HG03565 (cell line): ENCODE measurements at regions not wholly inside any gene's neighbourhood (a gene's known extent, or its start where the extent isn't known, plus 50 kb on each side); places are given as distances from the start of the nearest gene placed in this dataset.
"Not testable (repeated sequence)": the region's sequence is repeated elsewhere in the genome, so short reads cannot be mapped to it uniquely, and the experiment has no call there.

Experiments used
- ATAC-seq: cut with Tn5 transposase; IDR thresholded peaks from one replicate; pipeline ENCODE4 v1.9.1; 2021; ENCODE audit warnings: mild to moderate bottlenecking, moderate library complexity; ENCODE audit not compliant: unreplicated experiment

DNA sequence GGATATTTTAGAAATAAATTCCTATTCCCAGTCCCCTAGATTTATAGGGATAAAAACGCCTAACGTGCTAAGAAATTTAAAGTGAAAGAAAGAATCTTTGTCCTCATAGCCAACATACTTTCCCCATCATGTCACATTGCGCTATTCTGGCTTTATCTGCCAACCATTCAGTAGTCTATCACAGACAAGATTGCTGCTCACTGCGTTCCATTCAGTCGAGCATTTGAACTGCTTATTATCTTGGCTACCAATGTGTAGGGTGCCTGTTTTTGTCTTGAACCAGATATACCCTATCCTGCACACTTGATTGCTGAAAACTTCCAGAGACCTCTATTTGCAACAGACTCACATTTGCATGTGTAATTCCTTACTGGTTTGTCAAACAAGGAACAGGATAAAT is 751.5 kb downstream of the EPHA7 start:
- no peak for ATAC-seq

DNA sequence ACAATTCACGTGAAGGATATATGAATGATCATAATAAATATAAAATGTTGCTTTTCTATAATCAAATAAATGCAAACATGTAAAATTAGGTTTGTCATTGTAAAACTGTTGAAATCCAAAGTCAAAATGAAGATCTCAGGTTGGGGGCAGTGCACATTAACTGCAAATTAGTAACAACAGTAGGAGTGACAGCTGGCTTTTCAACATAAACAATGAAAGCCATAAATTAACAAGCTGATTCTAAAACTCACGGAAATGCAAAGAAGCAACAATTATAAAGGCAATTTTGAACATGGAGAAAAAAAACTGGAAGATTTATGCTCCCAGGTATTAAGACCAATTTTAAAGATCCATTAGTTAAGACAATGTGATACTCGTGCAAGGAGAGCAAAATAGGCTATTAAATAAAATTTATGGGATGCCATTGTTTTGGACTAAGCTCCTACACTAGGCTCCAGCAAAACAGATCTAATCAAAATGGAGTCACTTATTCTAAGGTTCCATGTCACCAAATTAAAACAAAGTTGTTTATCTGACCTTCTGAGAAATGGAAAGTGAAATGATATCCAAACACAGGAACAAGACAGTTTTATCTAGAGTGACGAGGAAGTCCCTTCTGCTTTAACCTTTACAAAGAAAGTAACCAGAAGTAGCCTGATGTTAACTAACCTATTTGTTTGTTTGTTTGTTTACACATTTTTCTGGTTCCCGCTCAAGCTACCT is 770.8 kb downstream of the EPHA7 start:
- ATAC-seq, result no peak

DNA sequence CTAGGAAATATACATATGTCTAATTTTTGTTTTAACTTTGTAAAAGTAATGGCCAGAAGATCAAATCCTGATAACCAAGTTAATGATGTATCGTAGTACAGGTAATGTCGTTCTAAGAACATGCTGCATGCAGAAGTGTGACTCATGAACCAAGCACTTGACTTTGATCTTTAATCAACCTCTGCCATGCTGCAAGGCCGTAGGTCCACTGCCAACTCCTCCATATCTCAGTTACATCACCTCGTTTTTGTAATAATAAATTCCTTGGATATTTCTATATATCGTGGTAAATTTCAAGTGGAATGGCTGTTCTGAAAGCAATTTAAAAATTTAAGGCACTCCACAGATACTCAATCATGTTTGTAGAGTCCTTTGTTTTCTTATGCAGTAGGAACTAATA is 771.7 kb downstream of the EPHA7 start:
- ATAC-seq, result no peak

DNA sequence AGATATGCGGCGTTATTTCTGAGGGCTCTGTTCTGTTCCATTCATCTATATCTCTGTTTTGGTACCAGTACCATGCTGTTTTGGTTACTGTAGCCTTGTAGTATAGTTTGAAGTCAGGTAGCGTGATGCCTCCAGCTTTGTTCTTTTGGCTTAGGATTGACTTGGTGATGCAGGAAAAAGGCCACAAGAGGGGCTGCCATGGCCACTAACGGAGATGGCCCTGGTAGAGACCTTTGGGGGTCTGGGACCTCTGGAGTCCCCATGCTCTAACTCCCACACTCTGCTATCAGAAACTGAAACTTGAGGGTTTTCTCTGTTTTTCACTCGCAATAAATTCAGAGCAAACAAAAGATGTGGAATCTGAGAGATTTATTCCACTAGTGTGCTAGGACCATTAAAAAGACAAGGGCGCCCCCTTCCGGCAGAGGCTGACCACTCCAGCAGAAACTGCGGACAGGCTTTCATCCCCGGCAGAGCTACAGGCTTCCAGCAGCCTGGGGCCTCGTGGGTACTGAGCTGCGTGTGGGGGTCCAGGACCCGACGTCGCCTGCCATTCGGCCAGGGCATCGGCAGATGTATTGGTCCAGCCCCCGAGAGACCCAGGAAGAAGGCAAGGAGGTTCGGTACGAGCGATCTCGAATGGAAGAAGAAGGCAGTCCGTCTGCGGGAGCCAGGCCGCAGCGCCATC is 775.1 kb downstream of the EPHA7 start:
- not testable (repeated sequence) for ATAC-seq

DNA sequence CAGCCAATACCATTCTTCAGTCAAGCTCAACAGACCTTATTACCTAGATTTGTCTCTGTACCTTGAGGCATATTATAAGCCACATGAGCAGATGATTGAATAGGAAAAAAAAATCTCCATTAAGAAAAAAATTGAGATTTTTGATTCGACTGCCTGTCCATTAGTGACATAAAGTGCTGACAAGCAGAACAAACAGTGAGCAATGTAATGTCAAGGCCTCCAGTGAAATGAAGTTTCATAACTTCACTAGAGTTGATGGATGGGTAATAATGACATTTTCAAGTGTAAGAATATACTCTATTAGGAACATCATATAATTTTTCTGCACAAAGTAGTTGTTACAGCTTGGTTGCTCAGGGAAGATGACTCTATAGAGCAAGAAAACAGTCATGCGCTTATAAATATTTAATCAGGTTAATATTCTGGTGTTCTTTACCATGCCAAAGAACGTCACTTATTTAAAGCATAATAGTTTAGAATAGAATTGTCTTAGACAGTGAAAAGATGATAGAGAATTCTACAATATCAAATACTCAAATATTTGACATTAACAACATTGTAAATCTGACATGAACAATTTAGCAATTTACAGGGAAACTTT is 783.7 kb downstream of the EPHA7 start:
- no peak for ATAC-seq

DNA sequence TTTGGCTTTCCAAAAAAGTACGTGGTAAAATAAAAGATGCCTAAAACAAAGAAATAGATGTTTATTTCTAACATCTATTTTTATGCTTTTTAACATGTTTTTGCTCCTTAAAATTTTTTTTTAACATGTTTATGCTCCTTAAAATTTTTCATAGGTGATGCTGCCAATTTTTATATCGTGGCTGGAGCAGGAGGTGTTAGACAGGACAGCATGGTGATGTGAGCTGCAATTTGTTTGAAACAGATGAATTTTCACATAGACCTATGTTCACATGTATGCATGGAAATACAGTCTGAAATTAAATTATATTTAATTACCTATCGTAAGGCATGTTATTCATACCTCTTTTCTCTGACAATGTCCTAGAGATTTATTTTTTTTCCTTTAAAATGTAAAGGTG is 784.8 kb downstream of the EPHA7 start:
- ATAC-seq, result no peak

DNA sequence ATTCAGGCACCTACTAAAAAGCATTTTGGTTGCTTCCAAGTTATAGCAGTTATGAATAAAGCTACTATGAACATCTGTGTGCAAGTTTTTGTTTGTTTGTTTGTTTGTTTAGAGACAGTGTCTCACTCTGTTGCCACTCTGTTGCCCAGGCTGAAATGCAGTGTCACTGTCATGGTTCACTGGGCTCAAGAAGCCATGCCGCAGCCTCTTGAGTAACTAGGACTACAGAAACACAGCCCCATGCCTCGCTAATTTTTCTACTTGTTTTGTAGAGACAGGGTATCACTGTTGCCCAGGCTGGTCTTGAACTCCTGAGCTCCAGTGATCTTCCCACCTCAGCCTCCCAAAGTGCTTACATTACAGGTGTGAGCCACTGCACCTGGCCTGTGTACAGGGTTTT is 795.9 kb downstream of the EPHA7 start:
- no peak for ATAC-seq

DNA sequence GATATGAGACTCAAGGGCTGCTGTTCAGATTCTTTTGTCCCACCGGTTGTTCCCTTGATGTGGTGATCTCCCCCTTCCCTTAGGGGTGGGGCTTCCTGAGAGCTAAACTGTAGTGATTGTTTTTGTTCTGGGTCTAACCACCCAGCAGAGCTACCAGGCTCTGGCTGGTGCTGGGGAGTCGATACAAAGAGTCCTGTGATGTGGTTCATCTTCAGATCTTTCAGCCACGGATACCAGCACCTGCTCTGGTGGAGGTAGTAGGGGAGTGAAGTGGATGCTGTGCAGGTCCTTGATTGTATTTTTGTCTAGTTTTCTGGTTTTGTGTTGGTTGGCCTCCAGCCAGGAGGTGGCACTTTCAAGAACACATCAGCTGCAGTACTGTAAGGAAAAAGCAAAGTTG is 801.6 kb downstream of the EPHA7 start:
- ATAC-seq, result no peak

DNA sequence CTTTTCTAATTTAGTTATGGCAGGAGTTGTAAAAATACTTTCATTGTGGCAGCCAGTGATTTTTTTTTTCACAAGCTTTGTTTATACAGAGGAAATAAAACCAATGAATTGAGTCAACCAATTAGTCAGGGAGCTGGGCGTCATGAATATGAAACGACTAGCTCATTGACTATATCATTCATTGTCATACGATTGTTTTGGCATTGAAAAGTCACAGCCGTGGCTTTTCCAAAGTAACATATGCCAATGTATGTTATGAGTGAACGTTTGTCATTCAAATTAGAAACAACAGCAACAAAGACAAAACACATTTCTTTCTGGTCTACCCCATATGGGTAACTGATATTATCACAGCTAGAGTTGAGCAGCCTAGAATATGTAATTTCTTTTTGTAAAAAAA is 810.6 kb downstream of the EPHA7 start:
- no peak for ATAC-seq

DNA sequence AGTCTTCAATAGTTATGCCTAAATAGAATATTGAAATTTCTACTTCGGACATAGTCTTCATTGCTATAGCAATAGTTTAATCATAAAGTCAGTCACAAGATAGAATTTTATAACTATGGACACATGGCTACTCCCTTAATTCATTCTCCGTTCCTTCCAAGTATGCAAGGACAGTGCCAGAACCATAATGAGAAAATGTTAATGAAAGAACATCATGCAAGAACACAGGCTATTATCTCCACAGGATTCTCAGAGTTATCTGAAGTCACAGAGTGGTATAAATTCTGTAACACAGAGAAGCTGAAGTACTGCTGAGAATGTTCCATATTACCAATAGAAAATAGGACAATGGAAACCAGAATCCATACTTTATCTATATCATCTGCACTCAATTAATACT is 826.2 kb downstream of the EPHA7 start:
- ATAC-seq, result no peak

DNA sequence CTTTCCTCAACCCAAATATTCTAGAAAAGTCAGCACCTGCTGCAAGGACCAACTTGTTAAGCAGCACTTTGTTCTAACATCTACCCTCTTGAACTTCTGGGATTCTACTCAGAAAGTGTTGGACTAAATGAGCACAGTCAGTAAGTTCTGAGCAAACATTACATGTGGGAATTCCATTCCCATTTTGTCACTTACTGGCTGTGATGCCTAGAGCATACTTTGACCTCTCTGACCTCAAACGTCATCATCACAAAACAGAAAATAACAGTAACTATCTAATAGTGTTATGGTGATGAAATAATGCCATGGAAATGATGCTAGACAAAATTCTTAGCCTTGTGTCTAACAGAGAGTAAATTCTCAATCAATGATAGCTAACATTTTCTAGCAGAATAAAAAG is 829.4 kb downstream of the EPHA7 start:
- no peak for ATAC-seq

DNA sequence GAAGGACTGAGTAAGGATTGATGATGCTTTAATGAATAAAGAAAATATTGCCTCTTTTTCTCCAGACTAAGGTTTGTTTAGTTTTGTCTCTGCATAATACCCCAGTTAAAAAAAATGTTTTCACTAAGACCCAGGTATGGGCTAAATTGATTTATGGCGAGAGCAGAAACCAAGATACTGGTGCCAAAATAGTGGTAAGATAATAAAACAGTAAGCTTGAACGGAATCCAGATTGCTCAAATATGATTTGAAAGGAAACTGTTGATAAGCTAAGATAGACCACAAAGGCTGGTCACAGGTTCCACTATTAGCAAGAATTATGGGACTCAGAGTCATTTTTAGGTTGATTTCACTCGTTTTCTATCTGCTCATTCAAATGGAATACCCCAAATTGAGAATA is 831.2 kb downstream of the EPHA7 start:
- no peak for ATAC-seq

DNA sequence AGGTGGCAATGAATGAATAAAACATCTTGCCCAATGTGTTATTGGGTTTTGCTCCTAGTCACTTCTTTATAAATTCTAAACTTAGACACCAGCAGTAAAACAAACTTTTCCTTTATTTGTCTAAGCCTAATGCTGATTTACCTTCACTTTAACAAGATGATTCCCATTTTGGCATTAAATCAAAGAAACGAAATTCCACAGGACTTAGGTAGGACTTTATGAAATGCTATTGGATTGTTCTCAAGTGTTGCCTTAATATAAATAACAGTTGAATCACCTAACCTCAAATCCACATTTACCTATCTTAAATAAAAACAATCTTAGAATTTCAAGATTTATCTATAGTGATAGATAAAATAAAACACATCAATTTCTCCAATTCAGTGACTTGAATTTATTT is 831.8 kb downstream of the EPHA7 start:
- ATAC-seq, result no peak

DNA sequence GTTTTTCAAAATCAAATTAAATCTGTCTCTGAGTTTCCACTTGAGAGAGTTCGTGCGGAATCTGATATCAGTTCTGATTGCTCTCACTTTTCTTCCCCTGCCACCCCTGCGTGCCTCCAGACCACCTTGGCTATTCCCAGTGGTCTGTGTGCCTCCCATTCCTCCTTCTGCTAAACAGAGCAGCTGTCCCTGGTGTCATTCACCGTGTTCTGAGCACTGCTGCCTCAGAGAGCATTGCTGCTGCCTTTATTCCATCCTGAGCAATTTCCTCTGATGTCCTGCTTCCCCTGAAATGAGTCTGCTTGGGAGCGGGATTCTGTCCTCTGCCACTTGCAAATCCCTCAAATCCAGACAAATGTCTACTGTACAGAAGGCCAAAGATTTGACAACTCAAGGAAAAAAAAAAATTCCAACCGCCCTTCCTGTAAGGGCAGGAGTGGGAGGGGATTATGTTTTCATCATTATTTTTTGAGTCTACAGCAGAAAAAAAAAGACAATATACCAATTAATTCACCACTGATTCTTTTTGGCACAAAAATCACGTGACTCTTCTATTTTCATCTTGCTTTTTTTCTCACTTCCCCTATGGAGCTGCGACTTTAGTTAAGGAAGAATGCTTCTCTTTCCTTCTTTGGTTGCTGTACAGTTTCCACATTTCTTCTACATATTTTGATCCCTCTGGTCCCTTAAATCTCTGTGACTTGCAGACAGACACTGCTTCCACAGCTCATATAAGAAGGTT is 833.0 kb downstream of the EPHA7 start:
- ATAC-seq, result no peak

DNA sequence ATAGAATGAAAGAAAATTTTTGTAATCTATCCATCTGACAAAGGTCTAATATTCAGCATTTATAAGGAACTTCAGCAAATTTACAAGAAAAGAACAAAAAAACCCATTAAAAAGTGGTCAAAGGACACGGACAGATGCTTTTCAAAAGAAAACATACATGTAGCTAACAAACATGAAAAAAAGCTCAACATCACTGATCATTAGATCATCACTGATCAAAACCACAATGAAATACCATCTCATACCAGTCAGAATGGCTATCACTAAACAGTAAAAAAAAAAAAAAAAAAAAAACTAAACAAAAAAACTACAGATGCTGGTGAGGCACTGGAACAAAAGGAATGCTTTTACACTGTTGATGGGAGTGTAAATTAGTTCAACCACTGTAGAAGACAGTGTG is 837.1 kb downstream of the EPHA7 start:
- no peak for ATAC-seq

DNA sequence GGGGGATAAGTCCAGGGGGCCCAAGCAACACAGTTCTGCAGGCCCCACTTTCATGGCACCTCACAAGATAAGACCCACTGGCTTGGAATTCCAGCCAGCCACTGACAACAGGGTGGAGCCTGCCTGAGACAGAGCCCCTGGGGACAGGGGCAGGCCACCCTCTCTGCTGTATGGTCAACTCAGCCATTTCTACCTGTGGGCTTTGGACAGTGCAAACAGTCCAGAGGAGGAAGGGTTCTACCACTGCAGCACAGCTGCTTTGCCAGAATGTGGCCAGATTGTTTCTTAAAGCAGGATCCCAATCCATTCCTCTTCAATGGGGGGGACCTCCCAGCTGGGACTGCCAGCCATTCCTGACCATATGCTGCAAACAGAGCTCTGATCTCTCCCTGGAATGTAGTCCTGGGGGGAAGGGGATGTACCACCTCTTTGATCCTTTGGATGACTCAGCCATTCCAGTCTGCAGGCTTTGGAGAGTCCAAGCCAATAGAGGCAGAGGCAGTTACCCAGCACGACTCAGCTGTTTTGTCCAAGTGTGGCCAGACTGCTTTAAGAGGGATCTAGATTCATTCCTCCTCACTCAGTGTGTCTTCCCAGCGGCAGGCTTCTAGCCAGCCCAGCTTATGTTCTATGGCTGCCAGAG is 842.2 kb downstream of the EPHA7 start:
- no peak for ATAC-seq

DNA sequence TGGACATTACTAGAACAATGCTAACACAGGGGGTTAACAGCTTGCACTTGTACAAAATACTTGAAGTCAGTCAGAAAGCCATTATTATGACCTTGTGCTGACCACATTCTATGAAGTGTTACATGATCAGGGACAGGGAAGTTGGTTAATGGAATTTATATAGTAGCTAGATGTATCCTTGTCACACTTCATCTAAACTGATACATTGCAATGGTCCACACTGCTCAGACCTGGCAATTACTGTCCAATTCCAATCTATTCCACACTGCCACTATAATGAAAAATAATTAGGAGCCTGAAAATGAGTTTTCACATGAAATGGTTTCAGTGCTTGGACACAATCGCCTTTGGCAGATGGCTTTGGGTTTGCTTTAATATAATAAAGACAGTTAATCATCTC is 850.8 kb downstream of the EPHA7 start:
- ATAC-seq, result no peak

DNA sequence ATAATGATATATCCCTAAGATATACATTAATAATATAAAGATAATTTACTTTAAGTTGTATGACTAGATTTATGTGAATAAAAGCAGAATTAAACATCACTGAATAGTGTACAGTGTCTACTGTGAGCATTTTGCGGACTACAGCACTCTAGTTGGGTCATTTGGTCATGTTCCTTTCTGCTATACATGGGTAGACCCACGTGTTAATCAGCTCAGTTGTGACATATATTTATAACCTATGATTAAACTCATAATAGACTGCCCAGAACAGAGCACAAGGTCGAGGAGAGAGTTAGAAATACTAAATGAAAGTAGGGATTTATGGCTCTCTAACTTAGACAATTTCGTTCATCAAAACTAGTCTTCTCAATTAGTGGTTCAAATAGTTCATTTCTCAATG is 852.7 kb downstream of the EPHA7 start:
- no peak for ATAC-seq

DNA sequence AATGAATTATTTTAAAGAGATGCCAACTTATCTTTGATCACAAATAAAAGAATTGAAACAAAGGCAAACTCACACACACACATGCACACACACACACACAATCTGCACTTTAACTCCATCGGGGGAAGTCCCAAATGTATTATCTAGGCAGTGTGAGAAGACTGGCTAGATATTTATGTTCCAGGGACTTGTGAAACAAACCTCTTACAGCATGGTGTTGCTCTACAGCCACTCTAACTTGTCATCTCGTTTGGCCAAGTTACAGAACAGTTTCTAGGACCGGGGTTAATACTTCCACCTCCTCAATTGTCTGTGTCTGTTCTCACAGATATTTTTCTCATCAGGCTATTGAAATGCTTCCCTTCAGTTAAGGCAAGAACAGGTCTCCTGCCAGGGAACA is 855.0 kb downstream of the EPHA7 start:
- no peak for ATAC-seq

DNA sequence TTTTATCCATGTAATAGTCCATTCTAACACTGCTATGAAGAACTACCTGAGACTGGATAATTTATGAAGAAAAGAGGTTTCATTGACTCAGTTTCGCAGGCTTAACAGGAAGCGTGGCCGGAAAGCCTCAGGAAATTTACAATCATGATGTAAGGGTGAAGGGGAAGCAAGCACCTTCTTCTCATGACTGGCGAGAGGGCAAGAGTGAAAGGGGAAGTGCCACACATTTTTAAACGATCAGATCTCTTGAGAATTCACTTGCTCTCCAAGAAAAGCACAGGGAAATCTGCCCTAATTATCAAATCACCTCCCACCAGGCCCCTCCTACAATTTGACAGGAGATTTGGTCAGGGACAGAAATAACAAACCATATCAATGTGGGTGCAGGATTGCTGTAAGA is 859.7 kb downstream of the EPHA7 start:
- no peak for ATAC-seq

DNA sequence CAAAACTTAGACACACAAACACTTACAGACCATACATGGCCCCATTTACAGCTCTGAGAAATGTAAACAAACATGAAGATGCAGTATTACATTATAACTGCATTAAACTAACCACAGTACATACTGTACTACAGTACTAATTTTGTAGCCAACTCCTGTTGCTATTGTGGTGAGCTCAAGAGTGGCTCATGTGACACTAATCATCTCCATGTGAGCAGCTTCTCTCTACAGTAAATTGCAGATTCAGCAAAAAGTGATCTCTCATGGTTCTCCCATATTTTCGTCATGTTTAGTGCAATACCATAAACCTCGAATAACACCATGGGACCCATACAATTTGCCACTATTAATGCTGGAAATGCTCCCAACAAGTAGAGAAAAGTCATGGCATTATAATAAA is 860.4 kb downstream of the EPHA7 start:
- ATAC-seq, result no peak
